Panc1 (cell line): ENCODE measurements at regions not wholly inside any gene's neighbourhood (a gene's known extent, or its start where the extent isn't known, plus 50 kb on each side); places are given as distances from the start of the nearest gene placed in this dataset.

ENCODE experiments used
- ATAC-seq: fragments of 200-7000 bp; cut with Tn5 transposase; 2 replicates; pipeline ENCODE4 v1.9.1; 2020; ENCODE audit warnings: mild to moderate bottlenecking, moderate library complexity
- BruUV-seq: library from RNA; stranded (reverse); fragments of 400-500 nt; replicated peaks from 2 replicates; lab custom pipeline; 2021; lab: Mats Ljungman, UMichigan
- CTCF ChIA-PET: fragments of 300-600 bp; sonication (Branson Sonifier 250); formaldehyde crosslinking; loops from one replicate; lab custom pipeline; 2022; ENCODE audit warnings: antibody characterized with exemption; lab: Charles Lee
- POLR2A ChIA-PET: fragments of 300-600 bp; sonication (Branson Sonifier 250); formaldehyde crosslinking; loops from one replicate; lab custom pipeline; 2022; ENCODE audit warnings: antibody characterized with exemption; lab: Charles Lee
- DNase-seq: peaks from one replicate; pipeline ENCODE4 v3.0.0-alpha.2; 2010; ENCODE audit warnings: low read depth, low spot score
- H3K27ac ChIP-seq: 2 replicates; pipeline ENCODE4 v1.5.1; 2011; ENCODE audit warnings: mild to moderate bottlenecking, low read length, inconsistent platforms
- H3K27me3 ChIP-seq: fragments of 200-500 bp; sonication (Bioruptor generic); 2 replicates; pipeline ENCODE4 v1.6.0; 2014; ENCODE audit warnings: low read length, inconsistent platforms; ENCODE audit not compliant: control insufficient read depth, insufficient read depth
- H3K36me3 ChIP-seq: fragments of 200-500 bp; sonication (Bioruptor generic); 2 replicates; pipeline ENCODE4 v1.5.1; 2014; ENCODE audit warnings: inconsistent platforms, mild to moderate bottlenecking, low read length, moderate library complexity; ENCODE audit not compliant: control insufficient read depth, insufficient read depth
- H3K4me1 ChIP-seq: 2 replicates; pipeline ENCODE4 v1.5.1; 2011; ENCODE audit warnings: inconsistent platforms, mild to moderate bottlenecking, low read length, moderate library complexity; ENCODE audit not compliant: control insufficient read depth, insufficient read depth
- H3K4me3 ChIP-seq, 2 experiments: 2 replicates each; pipeline ENCODE4 v1.5.1; 2011 to 2012; ENCODE audit warnings: low read depth in 2 of 2, low read length in 2 of 2, mild to moderate bottlenecking in 2 of 2, inconsistent platforms in 1 of 2, moderate library complexity in 1 of 2
- H3K9me3 ChIP-seq: fragments of 200-500 bp; sonication (Bioruptor generic); 2 replicates; pipeline ENCODE4 v1.5.1; 2014; ENCODE audit warnings: low read depth, mild to moderate bottlenecking, inconsistent platforms, low read length, moderate library complexity; ENCODE audit not compliant: control insufficient read depth, insufficient read depth
- POLR2AphosphoS5 ChIP-seq: IDR thresholded peaks from 2 replicates; pipeline ENCODE4 v1.6.1; 2012; ENCODE audit warnings: mild to moderate bottlenecking, low read depth, low read length, moderate library complexity
- SIN3A ChIP-seq: IDR thresholded peaks from 2 replicates; pipeline ENCODE4 v1.6.1; 2012; ENCODE audit warnings: low read depth, mild to moderate bottlenecking, low read length, moderate library complexity, borderline replicate concordance; ENCODE audit not compliant: insufficient read depth
- TCF7L2 ChIP-seq: IDR thresholded peaks from 2 replicates; pipeline ENCODE4 v1.6.1; 2011; ENCODE audit warnings: mild to moderate bottlenecking, low read depth, low read length, inconsistent platforms
- in situ Hi-C: cut with HindIII; loops from 2 replicates; pipeline ENCODE4 v1.10.0; 2016; ENCODE audit warnings: low sequenced_read_pairs, low pct_unique_long_range_greater_than_20kb
- intact Hi-C: fragments of 100-400 bp; cut with micrococcal nuclease; formaldehyde crosslinking; loops from one replicate; pipeline ENCODE4 v1.10.0; 2022; ENCODE audit not compliant: unreplicated experiment
- TF ChIP-seq, protein P1 (sequence below), 2 experiments: IDR thresholded peaks; 2 replicates each; pipeline ENCODE4 v1.6.1; 2011 to 2012; ENCODE audit warnings: low read depth in 2 of 2, control low read depth in 1 of 2, low read length in 1 of 2, mild to moderate bottlenecking in 1 of 2, moderate library complexity in 1 of 2; ENCODE audit not compliant: insufficient read depth in 1 of 2
- TF ChIP-seq, protein P2 (sequence below): fragments of 450-650 bp; IDR thresholded peaks from 2 replicates; pipeline ENCODE4 v1.5.1; 2017; ENCODE audit warnings: mild to moderate bottlenecking

DNA sequence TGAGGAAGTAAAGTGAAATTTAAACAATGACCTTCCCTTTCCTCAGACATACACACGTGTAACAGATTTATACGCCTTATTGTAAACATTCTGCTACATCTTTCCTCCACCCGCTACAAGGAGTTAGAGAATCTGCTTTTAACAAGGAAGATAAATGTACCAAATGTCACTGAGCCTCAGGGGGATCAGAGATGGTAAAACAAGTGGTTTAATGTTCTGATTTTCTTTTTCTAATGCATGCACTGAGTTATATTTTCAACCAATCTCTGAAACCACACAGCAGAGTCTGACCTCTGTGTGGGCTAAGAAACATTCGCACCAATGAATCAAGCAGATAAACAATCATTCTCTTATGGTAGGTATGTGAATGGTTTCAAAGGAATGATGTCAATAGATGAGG lies 599.5 kb downstream of the ARL4A start:
- ChIA-PET CTCF (no interaction called here), POLR2A (no interaction called here)
- in situ Hi-C loops: no loop called here
- intact Hi-C loops: loop anchor here (10.0 kb wide), 2 partner anchors 238 to 698 kb away; partner anchors contain the start of gene ETV1
- Histone ChIP-seq H3K27me3 (no peaks in the 10 kb centered on the region), H3K27ac (no peak overlapping the region), H3K9me3 (no peaks in the 10 kb centered on the region), H3K36me3 (no peaks in the 10 kb centered on the region), H3K4me3 (no peak overlapping the region), H3K4me1 (no peaks in the 10 kb centered on the region)
- TF ChIP-seq TCF7L2 (no peak), SIN3A (no peak), POLR2AphosphoS5 (no peak)
- TF ChIP-seq, protein P1, sequence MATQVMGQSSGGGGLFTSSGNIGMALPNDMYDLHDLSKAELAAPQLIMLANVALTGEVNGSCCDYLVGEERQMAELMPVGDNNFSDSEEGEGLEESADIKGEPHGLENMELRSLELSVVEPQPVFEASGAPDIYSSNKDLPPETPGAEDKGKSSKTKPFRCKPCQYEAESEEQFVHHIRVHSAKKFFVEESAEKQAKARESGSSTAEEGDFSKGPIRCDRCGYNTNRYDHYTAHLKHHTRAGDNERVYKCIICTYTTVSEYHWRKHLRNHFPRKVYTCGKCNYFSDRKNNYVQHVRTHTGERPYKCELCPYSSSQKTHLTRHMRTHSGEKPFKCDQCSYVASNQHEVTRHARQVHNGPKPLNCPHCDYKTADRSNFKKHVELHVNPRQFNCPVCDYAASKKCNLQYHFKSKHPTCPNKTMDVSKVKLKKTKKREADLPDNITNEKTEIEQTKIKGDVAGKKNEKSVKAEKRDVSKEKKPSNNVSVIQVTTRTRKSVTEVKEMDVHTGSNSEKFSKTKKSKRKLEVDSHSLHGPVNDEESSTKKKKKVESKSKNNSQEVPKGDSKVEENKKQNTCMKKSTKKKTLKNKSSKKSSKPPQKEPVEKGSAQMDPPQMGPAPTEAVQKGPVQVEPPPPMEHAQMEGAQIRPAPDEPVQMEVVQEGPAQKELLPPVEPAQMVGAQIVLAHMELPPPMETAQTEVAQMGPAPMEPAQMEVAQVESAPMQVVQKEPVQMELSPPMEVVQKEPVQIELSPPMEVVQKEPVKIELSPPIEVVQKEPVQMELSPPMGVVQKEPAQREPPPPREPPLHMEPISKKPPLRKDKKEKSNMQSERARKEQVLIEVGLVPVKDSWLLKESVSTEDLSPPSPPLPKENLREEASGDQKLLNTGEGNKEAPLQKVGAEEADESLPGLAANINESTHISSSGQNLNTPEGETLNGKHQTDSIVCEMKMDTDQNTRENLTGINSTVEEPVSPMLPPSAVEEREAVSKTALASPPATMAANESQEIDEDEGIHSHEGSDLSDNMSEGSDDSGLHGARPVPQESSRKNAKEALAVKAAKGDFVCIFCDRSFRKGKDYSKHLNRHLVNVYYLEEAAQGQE (IDR thresholded peaks at IDR 0.05; ENCODE audit: insufficient read depth in 1 of 2, low read depth in 2 of 2, low read length in 1 of 2): no peak
- TF ChIP-seq, protein P2, sequence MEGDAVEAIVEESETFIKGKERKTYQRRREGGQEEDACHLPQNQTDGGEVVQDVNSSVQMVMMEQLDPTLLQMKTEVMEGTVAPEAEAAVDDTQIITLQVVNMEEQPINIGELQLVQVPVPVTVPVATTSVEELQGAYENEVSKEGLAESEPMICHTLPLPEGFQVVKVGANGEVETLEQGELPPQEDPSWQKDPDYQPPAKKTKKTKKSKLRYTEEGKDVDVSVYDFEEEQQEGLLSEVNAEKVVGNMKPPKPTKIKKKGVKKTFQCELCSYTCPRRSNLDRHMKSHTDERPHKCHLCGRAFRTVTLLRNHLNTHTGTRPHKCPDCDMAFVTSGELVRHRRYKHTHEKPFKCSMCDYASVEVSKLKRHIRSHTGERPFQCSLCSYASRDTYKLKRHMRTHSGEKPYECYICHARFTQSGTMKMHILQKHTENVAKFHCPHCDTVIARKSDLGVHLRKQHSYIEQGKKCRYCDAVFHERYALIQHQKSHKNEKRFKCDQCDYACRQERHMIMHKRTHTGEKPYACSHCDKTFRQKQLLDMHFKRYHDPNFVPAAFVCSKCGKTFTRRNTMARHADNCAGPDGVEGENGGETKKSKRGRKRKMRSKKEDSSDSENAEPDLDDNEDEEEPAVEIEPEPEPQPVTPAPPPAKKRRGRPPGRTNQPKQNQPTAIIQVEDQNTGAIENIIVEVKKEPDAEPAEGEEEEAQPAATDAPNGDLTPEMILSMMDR: no peak
- no peak for ATAC-seq
- DNase-seq: no peak
- no TSS peak for BruUV-seq

DNA sequence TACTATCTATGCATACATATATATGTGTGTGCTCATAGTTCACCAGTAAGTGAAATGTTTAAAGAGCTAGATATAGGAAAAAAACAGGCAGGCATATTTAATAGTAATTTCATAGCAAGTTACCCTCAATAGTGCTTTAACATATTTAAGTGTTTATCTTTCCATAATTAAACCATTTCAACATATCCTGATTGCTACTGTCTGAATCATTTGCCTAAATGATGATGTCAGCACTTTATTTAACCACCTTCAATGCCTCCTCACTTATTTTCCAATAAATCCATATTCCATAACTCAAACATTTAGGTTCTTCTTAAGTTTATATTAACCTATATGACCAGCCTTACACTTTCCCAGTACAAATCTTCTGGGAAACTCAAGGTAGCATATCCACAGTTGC lies 601.1 kb downstream of the ARL4A start:
- Histone ChIP-seq H3K9me3 (no peaks in the 10 kb centered on the region), H3K4me3 (no peak overlapping the region), H3K27ac (no peak overlapping the region), H3K36me3 (no peaks in the 10 kb centered on the region), H3K4me1 (no peaks in the 10 kb centered on the region), H3K27me3 (no peaks in the 10 kb centered on the region)
- ChIA-PET POLR2A (no interaction called here), CTCF (no interaction called here)
- ATAC-seq: no peak
- no peak for TF ChIP-seq TCF7L2
- no peak for TF ChIP-seq POLR2AphosphoS5
- no peak for TF ChIP-seq SIN3A
- TF ChIP-seq, protein P1 (IDR thresholded peaks at IDR 0.05; ENCODE audit: insufficient read depth in 1 of 2, low read depth in 2 of 2, low read length in 1 of 2): no peak
- TF ChIP-seq, protein P2: no peak
- no peak for DNase-seq
- BruUV-seq: no TSS peak
- in situ Hi-C loops: no loop called here
- intact Hi-C loops: loop anchor here (10.0 kb wide), 2 partner anchors 236 to 696 kb away; partner anchors contain the start of gene ETV1
